ENCODE measurements at regions not wholly inside any gene's neighbourhood (a gene's known extent, or its start where the extent isn't known, plus 50 kb on each side); places are given as distances from the start of the nearest gene placed in this dataset.

DNA sequence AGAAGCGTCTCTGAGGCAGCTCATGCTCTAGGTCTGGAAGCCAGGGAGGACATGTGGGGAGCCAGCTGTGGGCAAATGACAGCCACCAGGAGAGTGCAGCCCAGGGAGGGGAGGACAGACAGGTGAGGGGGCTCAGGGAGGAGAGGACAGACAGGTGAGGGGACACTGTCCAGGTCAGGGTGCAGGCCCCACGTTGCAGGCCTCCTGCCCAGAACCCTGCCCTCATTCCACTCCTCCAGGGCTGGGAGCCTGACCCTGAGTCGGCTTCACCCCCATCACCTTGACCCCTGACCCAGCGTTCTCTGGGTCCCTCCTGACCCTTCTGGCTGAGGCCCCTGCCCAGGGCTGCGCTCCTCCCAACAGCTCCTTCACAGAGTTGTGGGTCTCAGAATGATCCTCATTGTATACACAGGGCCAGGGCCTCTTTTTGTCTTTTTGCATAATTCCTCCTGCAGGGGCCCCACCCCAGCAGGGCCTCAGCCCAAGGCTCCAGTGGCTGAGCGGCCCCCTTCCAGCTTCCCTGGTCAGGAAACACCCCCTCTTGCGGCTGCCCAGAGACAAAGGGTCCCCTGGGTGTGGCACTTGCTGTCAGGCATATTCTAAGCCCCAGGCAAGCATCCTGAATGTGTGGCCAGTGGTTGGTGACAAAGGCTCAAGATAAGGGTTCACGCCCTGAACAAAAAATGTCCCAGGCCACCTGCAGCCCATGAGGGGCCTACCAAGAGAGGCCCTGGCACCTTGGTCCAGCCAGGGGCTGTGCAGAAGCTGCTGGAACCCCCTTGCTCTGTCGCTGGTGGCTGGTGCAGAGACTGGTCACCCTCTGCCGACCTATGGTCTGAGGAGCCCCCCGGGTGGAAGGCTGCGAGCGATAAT lies 853.0 kb downstream of the BRD1 start:
- H3K27ac ChIP-seq (ENCODE audit: extremely low read length, insufficient read depth, low read length): no peak overlapping the region
- H3K4me1 ChIP-seq (ENCODE audit: insufficient read depth, low read length): peaks cover 9% of the 10 kb centered on the region; the same call in 1 of the 2 replicates
- peaks cover 4 to 28% of the 10 kb centered on the region in 2 experiments; a peak in 3 of 5 replicates for H3K27me3 ChIP-seq (ENCODE audit: control insufficient read depth in 1 of 2, insufficient read depth in 2 of 2, low read length in 2 of 2)
- H3K4me2 ChIP-seq (ENCODE audit: low read depth, low read length): no peak overlapping the region
- ATAC-seq (no peak), DNase-seq (ENCODE audit: low spot score) (no peak), FAIRE-seq (no peak)
- H3K36me3 ChIP-seq (replicated peaks in 1 of 2; ENCODE audit: control insufficient read depth in 1 of 2, insufficient read depth in 2 of 2, low read length in 2 of 2): no peaks in the 10 kb centered on the region
- intact Hi-C loops (cut with micrococcal nuclease; ENCODE audit: unreplicated experiment): no loop called here
- in situ Hi-C loops (cut with HindIII; ENCODE audit: extremely low pct_ligation_motif_present, low pct_unique_long_range_greater_than_20kb): no loop called here
- H3K9me3 ChIP-seq (ENCODE audit: low read length): no peaks in the 10 kb centered on the region
- H3K79me2 ChIP-seq (ENCODE audit: insufficient read depth, low read length): no peaks in the 10 kb centered on the region
- BruUV-seq (replicated peaks): no TSS peak
- no peak overlapping the region for H3K4me3 ChIP-seq (replicated peaks in 1 of 3; ENCODE audit: insufficient read depth in 1 of 3, low read depth in 2 of 3, low read length in 3 of 3)
- no peak overlapping the region for H2AFZ ChIP-seq (ENCODE audit: low read length)
- WGBS (ENCODE audit: low lambda C conversion rate): 27% methylated on average over 3 of the region's 13 CpGs
- ChIA-PET POLR2A (no interaction called here), CTCF (ENCODE audit: low intra/inter-chr PET ratio, low total read pairs) (no interaction called here)
- TF ChIP-seq ZMAT3 (CRISPR knock-in tag; conservative IDR thresholded peaks at IDR 0.05) (no peak), ZNF484 (CRISPR knock-in tag; IDR thresholded peaks at IDR 0.05; ENCODE audit: borderline replicate concordance, low read depth) (no peak), GTF2F1 (IDR thresholded peaks at IDR 0.05; ENCODE audit: low read length) (no peak)
- TF ChIP-seq, protein P1, sequence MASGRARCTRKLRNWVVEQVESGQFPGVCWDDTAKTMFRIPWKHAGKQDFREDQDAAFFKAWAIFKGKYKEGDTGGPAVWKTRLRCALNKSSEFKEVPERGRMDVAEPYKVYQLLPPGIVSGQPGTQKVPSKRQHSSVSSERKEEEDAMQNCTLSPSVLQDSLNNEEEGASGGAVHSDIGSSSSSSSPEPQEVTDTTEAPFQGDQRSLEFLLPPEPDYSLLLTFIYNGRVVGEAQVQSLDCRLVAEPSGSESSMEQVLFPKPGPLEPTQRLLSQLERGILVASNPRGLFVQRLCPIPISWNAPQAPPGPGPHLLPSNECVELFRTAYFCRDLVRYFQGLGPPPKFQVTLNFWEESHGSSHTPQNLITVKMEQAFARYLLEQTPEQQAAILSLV (CRISPR knock-in tag; IDR thresholded peaks at IDR 0.05; ENCODE audit: borderline replicate concordance): no peak
- no peak overlapping the region for H3K9ac ChIP-seq (ENCODE audit: insufficient read depth, low read depth, low read length)
- no peaks in the 10 kb centered on the region for H4K20me1 ChIP-seq (ENCODE audit: insufficient read depth, low read length)

GRCh38 chr22:48973694-48974041 lies 854.0 kb downstream of the BRD1 start:
- 0% methylated on average over 3 of the region's 8 CpGs for WGBS (ENCODE audit: low lambda C conversion rate)
- H3K36me3 ChIP-seq (replicated peaks in 1 of 2; ENCODE audit: control insufficient read depth in 1 of 2, insufficient read depth in 2 of 2, low read length in 2 of 2): no peaks in the 10 kb centered on the region
- BruUV-seq (replicated peaks): no TSS peak
- intact Hi-C loops (cut with micrococcal nuclease; ENCODE audit: unreplicated experiment): no loop called here
- H2AFZ ChIP-seq (ENCODE audit: low read length): no peak overlapping the region
- DNase-seq (ENCODE audit: low spot score): no peak
- peaks cover 4 to 28% of the 10 kb centered on the region in 2 experiments; a peak in 2 of 5 replicates for H3K27me3 ChIP-seq (ENCODE audit: control insufficient read depth in 1 of 2, insufficient read depth in 2 of 2, low read length in 2 of 2)
- no peak overlapping the region for H3K4me2 ChIP-seq (ENCODE audit: low read depth, low read length)
- no peak for FAIRE-seq
- H3K79me2 ChIP-seq (ENCODE audit: insufficient read depth, low read length): no peaks in the 10 kb centered on the region
- in situ Hi-C loops (cut with HindIII; ENCODE audit: extremely low pct_ligation_motif_present, low pct_unique_long_range_greater_than_20kb): no loop called here
- no peak for TF ChIP-seq ZNF703 (CRISPR knock-in tag; IDR thresholded peaks at IDR 0.05; ENCODE audit: borderline replicate concordance)
- no peak for TF ChIP-seq GATAD1 (CRISPR knock-in tag; IDR thresholded peaks at IDR 0.05)
- TF ChIP-seq CHD4 (IDR thresholded peaks at IDR 0.05; ENCODE audit: borderline replicate concordance, low read length): no peak
- TF ChIP-seq PCBP2 (optimal IDR thresholded peaks at IDR 0.05; ENCODE audit: low read depth, low read length, poor library complexity, severe bottlenecking): no peak
- TF ChIP-seq ATM (IDR thresholded peaks at IDR 0.05; ENCODE audit: borderline replicate concordance): no peak
- no peak for TF ChIP-seq ZHX1 (CRISPR knock-in tag; IDR thresholded peaks at IDR 0.05; ENCODE audit: low read depth)
- H3K9me3 ChIP-seq (ENCODE audit: low read length): no peaks in the 10 kb centered on the region
- H3K4me1 ChIP-seq (ENCODE audit: insufficient read depth, low read length): peaks cover 9% of the 10 kb centered on the region; the same call in 1 of the 2 replicates
- H3K9ac ChIP-seq (ENCODE audit: insufficient read depth, low read depth, low read length): no peak overlapping the region
- POLR2A ChIA-PET: no interaction called here
- no peaks in the 10 kb centered on the region for H4K20me1 ChIP-seq (ENCODE audit: insufficient read depth, low read length)
- CTCF ChIA-PET (ENCODE audit: low intra/inter-chr PET ratio, low total read pairs): no interaction called here
- ATAC-seq: no peak
- no peak overlapping the region for H3K27ac ChIP-seq (ENCODE audit: extremely low read length, insufficient read depth, low read length)
- no peak overlapping the region for H3K4me3 ChIP-seq (replicated peaks in 1 of 3; ENCODE audit: insufficient read depth in 1 of 3, low read depth in 2 of 3, low read length in 3 of 3)

Measured in HepG2 (cell line).